GM23338 (cell line): ENCODE measurements at regions not wholly inside any gene's neighbourhood (a gene's known extent, or its start where the extent isn't known, plus 50 kb on each side); places are given as distances from the start of the nearest gene placed in this dataset.

ENCODE experiments used
- ATAC-seq: fragments of 200-7000 bp; cut with Tn5 transposase; 3 replicates; pipeline ENCODE4 v1.9.1; 2020
- DNase-seq: peaks from one replicate; pipeline ENCODE4 v3.0.0-alpha.2; 2015; ENCODE audit warnings: low spot score
- H2AFZ ChIP-seq: fragments of 200-600 bp; sonication (generic); 2 replicates; pipeline ENCODE4 v1.8.0; 2016; ENCODE audit warnings: antibody characterized with exemption, mild to moderate bottlenecking, moderate library complexity
- H3F3A ChIP-seq: fragments of 200-600 bp; sonication (generic); replicated peaks from 2 replicates; pipeline ENCODE4 v1.8.0; 2017; ENCODE audit warnings: antibody characterized with exemption, mixed run types, low read depth
- H3K27ac ChIP-seq: fragments of 200-600 bp; sonication (generic); 2 replicates; pipeline ENCODE4 v1.6.1; 2016; ENCODE audit warnings: low read depth
- H3K27me3 ChIP-seq: fragments of 200-600 bp; sonication (generic); 2 replicates; pipeline ENCODE4 v1.8.0; 2016; ENCODE audit warnings: mild to moderate bottlenecking, mixed run types, moderate library complexity; ENCODE audit not compliant: insufficient read depth
- H3K36me3 ChIP-seq: fragments of 200-600 bp; sonication (generic); 2 replicates; pipeline ENCODE4 v1.8.0; 2016; ENCODE audit warnings: mild to moderate bottlenecking; ENCODE audit not compliant: insufficient read depth
- H3K4me1 ChIP-seq: fragments of 200-600 bp; sonication (generic); 2 replicates; pipeline ENCODE4 v1.8.0; 2016; ENCODE audit warnings: mild to moderate bottlenecking, moderate library complexity; ENCODE audit not compliant: insufficient read depth
- H3K4me2 ChIP-seq: fragments of 200-600 bp; sonication (generic); 2 replicates; pipeline ENCODE4 v1.7.1; 2017; ENCODE audit warnings: mixed run types
- H3K4me3 ChIP-seq: fragments of 200-600 bp; sonication (generic); 2 replicates; pipeline ENCODE4 v1.6.1; 2016; ENCODE audit warnings: mixed run types
- H3K79me2 ChIP-seq: fragments of 200-600 bp; sonication (generic); replicated peaks from 2 replicates; pipeline ENCODE4 v1.8.0; 2017; ENCODE audit warnings: mild to moderate bottlenecking; ENCODE audit not compliant: insufficient read depth
- H3K9me2 ChIP-seq: fragments of 200-600 bp; sonication (generic); 2 replicates; pipeline ENCODE4 v1.8.0; 2017; ENCODE audit not compliant: insufficient read depth
- H4K20me1 ChIP-seq: fragments of 200-600 bp; sonication (generic); replicated peaks from 2 replicates; pipeline ENCODE4 v1.8.0; 2017; ENCODE audit warnings: mild to moderate bottlenecking; ENCODE audit not compliant: insufficient read depth
- H3K27ac Mint-ChIP-seq: 2 replicates; pipeline ENCODE4 v1.8.0; 2020; ENCODE audit warnings: inconsistent platforms, mild to moderate bottlenecking, moderate library complexity, mixed read lengths
- H3K27me3 Mint-ChIP-seq: 3 replicates; pipeline ENCODE4 v1.8.0; 2022; ENCODE audit warnings: low read depth, mild to moderate bottlenecking, moderate library complexity, mixed read lengths, inconsistent platforms; ENCODE audit not compliant: insufficient read depth, poor library complexity
- H3K36me3 Mint-ChIP-seq: 3 replicates; pipeline ENCODE4 v1.8.0; 2021; ENCODE audit warnings: low read depth, mild to moderate bottlenecking, inconsistent platforms, moderate library complexity, mixed read lengths
- H3K4me1 Mint-ChIP-seq: 3 replicates; pipeline ENCODE4 v1.8.0; 2020; ENCODE audit warnings: mild to moderate bottlenecking, inconsistent platforms, mixed read lengths
- H3K4me3 Mint-ChIP-seq: 3 replicates; pipeline ENCODE4 v1.8.0; 2021; ENCODE audit warnings: moderate library complexity, mild to moderate bottlenecking, inconsistent platforms, mixed read lengths
- H3K9me3 Mint-ChIP-seq: 3 replicates; pipeline ENCODE4 v1.8.0; 2020; ENCODE audit warnings: moderate library complexity, mild to moderate bottlenecking, inconsistent platforms, mixed read lengths
- CREB1 ChIP-seq: fragments of 250-450 bp; sonication (Bioruptor Pico); IDR thresholded peaks from 2 replicates; pipeline ENCODE4 v1.5.0; 2020; ENCODE audit warnings: low read depth, mild to moderate bottlenecking, moderate library complexity
- EZH2phosphoT487 ChIP-seq: fragments of 200-600 bp; sonication (generic); IDR thresholded peaks from one replicate; pipeline ENCODE4 v1.8.1; 2018; ENCODE audit warnings: antibody characterized with exemption; ENCODE audit not compliant: unreplicated experiment
- JUNB ChIP-seq: IDR thresholded peaks from one replicate; pipeline ENCODE4 v1.6.1; 2016; ENCODE audit warnings: antibody characterized with exemption; ENCODE audit not compliant: unreplicated experiment
- NANOG ChIP-seq: IDR thresholded peaks from 2 replicates; pipeline ENCODE4 v1.6.1; 2016; ENCODE audit warnings: antibody characterized with exemption, borderline replicate concordance
- POLR2AphosphoS5 ChIP-seq: IDR thresholded peaks from 2 replicates; pipeline ENCODE4 v1.6.1; 2016; ENCODE audit warnings: antibody characterized with exemption, low read depth
- STAT1 ChIP-seq: IDR thresholded peaks from one replicate; pipeline ENCODE4 v1.6.1; 2016; ENCODE audit warnings: antibody characterized with exemption; ENCODE audit not compliant: unreplicated experiment
- ZNF114 ChIP-seq: fragments of 250-450 bp; sonication (Bioruptor Pico); IDR thresholded peaks from 2 replicates; pipeline ENCODE4 v1.5.0; 2020; ENCODE audit warnings: mild to moderate bottlenecking, moderate library complexity
- ZNF331 ChIP-seq: fragments of 250-450 bp; sonication (Bioruptor Pico); IDR thresholded peaks from 2 replicates; pipeline ENCODE4 v1.5.0; 2020; ENCODE audit warnings: low read depth, mild to moderate bottlenecking, moderate library complexity
- TF ChIP-seq, protein P1 (sequence below), 2 experiments: fragments of 200-600 bp in 1 of 2; sonication (generic) in 1 of 2; conservative IDR thresholded peaks; 2 replicates each; pipeline versions ENCODE4 v1.5.1 to v1.6.1; 2016 to 2017; ENCODE audit warnings: antibody characterized with exemption in 2 of 2, low read depth in 2 of 2, mild to moderate bottlenecking in 2 of 2, moderate library complexity in 1 of 2
- TF ChIP-seq, protein P2 (sequence below): IDR thresholded peaks from one replicate; pipeline ENCODE4 v1.6.1; 2018; ENCODE audit warnings: antibody characterized with exemption; ENCODE audit not compliant: unreplicated experiment
- TF ChIP-seq, protein P3 (sequence below): fragments of 250-450 bp; sonication (Bioruptor Pico); IDR thresholded peaks from 2 replicates; pipeline ENCODE4 v1.5.0; 2020; ENCODE audit warnings: mild to moderate bottlenecking, moderate library complexity

DNA sequence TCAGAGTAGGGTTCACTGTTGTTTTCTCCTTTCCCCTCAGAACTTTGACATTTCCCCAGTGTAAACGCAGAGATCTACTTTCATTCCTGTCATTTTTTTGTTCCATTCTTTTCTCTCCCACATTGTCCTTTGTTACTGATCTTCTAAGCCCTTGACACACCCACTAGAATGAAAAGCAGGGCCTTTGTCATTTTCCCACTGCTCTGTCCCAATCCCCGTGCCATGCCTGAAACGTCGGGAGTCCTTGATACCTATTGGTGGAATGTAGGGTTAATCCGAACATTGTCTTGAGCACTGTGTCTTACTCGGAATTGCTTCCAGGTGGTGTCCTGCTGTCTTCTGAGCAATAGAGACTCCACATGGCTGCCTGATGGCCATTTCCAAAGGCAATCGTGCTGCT is 887.1 kb upstream of the FRG1 start:
- peaks cover 23% of the 10 kb centered on the region for H3K4me1 Mint-ChIP-seq
- Histone ChIP-seq H3K4me3 (no peak overlapping the region), H3K79me2 (no peaks in the 10 kb centered on the region), H3K4me2 (no peak overlapping the region), H3K27me3 (no peaks in the 10 kb centered on the region), H2AFZ (0 out of 2 replicates have a peak overlapping the region, but pooled peaks have one; percentile 49), H3F3A (no peaks in the 10 kb centered on the region), H3K27ac (no peak overlapping the region), H3K4me1 (peaks cover 13% of the 10 kb centered on the region), H3K9me2 (peaks cover 12% of the 10 kb centered on the region), H3K36me3 (no peaks in the 10 kb centered on the region), H4K20me1 (no peaks in the 10 kb centered on the region)
- H3K4me3 Mint-ChIP-seq = no peak overlapping the region
- H3K9me3 Mint-ChIP-seq = no peaks in the 10 kb centered on the region
- DNase-seq (no peak), ATAC-seq (no peak)
- H3K36me3 Mint-ChIP-seq = no peaks in the 10 kb centered on the region
- H3K27me3 Mint-ChIP-seq = no peaks in the 10 kb centered on the region
- no peak overlapping the region for H3K27ac Mint-ChIP-seq
- TF ChIP-seq ZNF114 (CRISPR knock-in tag) (no peak), STAT1 (no peak), JUNB (no peak), NANOG (no peak), EZH2phosphoT487 (no peak), ZNF331 (no peak), CREB1 (CRISPR knock-in tag) (no peak), POLR2AphosphoS5 (no peak)
- TF ChIP-seq, protein P1, sequence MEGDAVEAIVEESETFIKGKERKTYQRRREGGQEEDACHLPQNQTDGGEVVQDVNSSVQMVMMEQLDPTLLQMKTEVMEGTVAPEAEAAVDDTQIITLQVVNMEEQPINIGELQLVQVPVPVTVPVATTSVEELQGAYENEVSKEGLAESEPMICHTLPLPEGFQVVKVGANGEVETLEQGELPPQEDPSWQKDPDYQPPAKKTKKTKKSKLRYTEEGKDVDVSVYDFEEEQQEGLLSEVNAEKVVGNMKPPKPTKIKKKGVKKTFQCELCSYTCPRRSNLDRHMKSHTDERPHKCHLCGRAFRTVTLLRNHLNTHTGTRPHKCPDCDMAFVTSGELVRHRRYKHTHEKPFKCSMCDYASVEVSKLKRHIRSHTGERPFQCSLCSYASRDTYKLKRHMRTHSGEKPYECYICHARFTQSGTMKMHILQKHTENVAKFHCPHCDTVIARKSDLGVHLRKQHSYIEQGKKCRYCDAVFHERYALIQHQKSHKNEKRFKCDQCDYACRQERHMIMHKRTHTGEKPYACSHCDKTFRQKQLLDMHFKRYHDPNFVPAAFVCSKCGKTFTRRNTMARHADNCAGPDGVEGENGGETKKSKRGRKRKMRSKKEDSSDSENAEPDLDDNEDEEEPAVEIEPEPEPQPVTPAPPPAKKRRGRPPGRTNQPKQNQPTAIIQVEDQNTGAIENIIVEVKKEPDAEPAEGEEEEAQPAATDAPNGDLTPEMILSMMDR (conservative IDR thresholded peaks at IDR 0.05; ENCODE audit: low read depth in 2 of 2) = no peak
- TF ChIP-seq, protein P2, sequence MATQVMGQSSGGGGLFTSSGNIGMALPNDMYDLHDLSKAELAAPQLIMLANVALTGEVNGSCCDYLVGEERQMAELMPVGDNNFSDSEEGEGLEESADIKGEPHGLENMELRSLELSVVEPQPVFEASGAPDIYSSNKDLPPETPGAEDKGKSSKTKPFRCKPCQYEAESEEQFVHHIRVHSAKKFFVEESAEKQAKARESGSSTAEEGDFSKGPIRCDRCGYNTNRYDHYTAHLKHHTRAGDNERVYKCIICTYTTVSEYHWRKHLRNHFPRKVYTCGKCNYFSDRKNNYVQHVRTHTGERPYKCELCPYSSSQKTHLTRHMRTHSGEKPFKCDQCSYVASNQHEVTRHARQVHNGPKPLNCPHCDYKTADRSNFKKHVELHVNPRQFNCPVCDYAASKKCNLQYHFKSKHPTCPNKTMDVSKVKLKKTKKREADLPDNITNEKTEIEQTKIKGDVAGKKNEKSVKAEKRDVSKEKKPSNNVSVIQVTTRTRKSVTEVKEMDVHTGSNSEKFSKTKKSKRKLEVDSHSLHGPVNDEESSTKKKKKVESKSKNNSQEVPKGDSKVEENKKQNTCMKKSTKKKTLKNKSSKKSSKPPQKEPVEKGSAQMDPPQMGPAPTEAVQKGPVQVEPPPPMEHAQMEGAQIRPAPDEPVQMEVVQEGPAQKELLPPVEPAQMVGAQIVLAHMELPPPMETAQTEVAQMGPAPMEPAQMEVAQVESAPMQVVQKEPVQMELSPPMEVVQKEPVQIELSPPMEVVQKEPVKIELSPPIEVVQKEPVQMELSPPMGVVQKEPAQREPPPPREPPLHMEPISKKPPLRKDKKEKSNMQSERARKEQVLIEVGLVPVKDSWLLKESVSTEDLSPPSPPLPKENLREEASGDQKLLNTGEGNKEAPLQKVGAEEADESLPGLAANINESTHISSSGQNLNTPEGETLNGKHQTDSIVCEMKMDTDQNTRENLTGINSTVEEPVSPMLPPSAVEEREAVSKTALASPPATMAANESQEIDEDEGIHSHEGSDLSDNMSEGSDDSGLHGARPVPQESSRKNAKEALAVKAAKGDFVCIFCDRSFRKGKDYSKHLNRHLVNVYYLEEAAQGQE = no peak
- TF ChIP-seq, protein P3, sequence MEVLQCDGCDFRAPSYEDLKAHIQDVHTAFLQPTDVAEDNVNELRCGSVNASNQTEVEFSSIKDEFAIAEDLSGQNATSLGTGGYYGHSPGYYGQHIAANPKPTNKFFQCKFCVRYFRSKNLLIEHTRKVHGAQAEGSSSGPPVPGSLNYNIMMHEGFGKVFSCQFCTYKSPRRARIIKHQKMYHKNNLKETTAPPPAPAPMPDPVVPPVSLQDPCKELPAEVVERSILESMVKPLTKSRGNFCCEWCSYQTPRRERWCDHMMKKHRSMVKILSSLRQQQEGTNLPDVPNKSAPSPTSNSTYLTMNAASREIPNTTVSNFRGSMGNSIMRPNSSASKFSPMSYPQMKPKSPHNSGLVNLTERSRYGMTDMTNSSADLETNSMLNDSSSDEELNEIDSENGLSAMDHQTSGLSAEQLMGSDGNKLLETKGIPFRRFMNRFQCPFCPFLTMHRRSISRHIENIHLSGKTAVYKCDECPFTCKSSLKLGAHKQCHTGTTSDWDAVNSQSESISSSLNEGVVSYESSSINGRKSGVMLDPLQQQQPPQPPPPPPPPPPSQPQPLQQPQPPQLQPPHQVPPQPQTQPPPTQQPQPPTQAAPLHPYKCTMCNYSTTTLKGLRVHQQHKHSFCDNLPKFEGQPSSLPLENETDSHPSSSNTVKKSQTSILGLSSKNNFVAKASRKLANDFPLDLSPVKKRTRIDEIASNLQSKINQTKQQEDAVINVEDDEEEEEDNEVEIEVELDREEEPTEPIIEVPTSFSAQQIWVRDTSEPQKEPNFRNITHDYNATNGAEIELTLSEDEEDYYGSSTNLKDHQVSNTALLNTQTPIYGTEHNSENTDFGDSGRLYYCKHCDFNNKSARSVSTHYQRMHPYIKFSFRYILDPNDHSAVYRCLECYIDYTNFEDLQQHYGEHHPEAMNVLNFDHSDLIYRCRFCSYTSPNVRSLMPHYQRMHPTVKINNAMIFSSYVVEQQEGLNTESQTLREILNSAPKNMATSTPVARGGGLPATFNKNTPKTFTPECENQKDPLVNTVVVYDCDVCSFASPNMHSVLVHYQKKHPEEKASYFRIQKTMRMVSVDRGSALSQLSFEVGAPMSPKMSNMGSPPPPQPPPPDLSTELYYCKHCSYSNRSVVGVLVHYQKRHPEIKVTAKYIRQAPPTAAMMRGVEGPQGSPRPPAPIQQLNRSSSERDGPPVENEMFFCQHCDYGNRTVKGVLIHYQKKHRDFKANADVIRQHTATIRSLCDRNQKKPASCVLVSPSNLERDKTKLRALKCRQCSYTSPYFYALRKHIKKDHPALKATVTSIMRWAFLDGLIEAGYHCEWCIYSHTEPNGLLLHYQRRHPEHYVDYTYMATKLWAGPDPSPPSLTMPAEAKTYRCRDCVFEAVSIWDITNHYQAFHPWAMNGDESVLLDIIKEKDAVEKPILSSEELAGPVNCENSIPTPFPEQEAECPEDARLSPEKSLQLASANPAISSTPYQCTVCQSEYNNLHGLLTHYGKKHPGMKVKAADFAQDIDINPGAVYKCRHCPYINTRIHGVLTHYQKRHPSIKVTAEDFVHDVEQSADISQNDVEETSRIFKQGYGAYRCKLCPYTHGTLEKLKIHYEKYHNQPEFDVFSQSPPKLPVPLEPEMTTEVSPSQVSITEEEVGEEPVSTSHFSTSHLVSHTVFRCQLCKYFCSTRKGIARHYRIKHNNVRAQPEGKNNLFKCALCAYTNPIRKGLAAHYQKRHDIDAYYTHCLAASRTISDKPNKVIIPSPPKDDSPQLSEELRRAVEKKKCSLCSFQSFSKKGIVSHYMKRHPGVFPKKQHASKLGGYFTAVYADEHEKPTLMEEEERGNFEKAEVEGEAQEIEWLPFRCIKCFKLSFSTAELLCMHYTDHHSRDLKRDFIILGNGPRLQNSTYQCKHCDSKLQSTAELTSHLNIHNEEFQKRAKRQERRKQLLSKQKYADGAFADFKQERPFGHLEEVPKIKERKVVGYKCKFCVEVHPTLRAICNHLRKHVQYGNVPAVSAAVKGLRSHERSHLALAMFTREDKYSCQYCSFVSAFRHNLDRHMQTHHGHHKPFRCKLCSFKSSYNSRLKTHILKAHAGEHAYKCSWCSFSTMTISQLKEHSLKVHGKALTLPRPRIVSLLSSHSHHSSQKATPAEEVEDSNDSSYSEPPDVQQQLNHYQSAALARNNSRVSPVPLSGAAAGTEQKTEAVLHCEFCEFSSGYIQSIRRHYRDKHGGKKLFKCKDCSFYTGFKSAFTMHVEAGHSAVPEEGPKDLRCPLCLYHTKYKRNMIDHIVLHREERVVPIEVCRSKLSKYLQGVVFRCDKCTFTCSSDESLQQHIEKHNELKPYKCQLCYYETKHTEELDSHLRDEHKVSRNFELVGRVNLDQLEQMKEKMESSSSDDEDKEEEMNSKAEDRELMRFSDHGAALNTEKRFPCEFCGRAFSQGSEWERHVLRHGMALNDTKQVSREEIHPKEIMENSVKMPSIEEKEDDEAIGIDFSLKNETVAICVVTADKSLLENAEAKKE (CRISPR knock-in tag) = no peak
